AG09309 (cell line): ENCODE measurements at regions not wholly inside any gene's neighbourhood (a gene's known extent, or its start where the extent isn't known, plus 50 kb on each side); places are given as distances from the start of the nearest gene placed in this dataset.

ENCODE experiments used
- DNase-seq: peaks from one replicate; pipeline ENCODE4 v3.0.0-alpha.2; 2010; ENCODE audit warnings: low read depth
- H3K4me3 ChIP-seq: 2 replicates; pipeline ENCODE4 v1.5.1; 2011; ENCODE audit warnings: mild to moderate bottlenecking, low read depth, low read length, moderate library complexity; ENCODE audit not compliant: control insufficient read depth
- TF ChIP-seq, protein P1 (sequence below): IDR thresholded peaks from 2 replicates; pipeline ENCODE4 v1.5.1; 2011; ENCODE audit warnings: mild to moderate bottlenecking, low read depth, low read length, inconsistent platforms; ENCODE audit not compliant: insufficient read depth, control insufficient read depth; ENCODE audit errors: missing control alignments

DNA sequence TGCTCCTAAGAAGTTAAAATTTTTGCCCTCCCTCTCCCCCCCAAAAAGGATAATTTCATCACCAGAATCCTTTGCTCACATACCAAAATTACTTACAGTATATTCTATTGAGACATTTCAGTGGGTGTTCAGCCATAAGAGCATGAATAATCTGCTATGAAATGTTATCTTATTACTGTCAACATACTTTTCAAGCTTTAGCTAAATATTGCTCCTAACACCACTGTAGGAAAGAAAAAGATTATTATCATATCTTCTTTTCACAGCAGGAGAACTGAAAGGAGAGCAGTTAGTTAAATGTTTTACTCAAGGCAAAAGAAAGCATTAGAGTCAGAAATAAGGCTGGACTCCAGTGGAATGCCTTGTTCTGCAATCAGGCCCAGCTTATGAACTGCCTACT lies 231.0 kb upstream of the GYPA start:
- no peak for DNase-seq
- H3K4me3 ChIP-seq = no peak overlapping the region
- TF ChIP-seq, protein P1, sequence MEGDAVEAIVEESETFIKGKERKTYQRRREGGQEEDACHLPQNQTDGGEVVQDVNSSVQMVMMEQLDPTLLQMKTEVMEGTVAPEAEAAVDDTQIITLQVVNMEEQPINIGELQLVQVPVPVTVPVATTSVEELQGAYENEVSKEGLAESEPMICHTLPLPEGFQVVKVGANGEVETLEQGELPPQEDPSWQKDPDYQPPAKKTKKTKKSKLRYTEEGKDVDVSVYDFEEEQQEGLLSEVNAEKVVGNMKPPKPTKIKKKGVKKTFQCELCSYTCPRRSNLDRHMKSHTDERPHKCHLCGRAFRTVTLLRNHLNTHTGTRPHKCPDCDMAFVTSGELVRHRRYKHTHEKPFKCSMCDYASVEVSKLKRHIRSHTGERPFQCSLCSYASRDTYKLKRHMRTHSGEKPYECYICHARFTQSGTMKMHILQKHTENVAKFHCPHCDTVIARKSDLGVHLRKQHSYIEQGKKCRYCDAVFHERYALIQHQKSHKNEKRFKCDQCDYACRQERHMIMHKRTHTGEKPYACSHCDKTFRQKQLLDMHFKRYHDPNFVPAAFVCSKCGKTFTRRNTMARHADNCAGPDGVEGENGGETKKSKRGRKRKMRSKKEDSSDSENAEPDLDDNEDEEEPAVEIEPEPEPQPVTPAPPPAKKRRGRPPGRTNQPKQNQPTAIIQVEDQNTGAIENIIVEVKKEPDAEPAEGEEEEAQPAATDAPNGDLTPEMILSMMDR = no peak

DNA sequence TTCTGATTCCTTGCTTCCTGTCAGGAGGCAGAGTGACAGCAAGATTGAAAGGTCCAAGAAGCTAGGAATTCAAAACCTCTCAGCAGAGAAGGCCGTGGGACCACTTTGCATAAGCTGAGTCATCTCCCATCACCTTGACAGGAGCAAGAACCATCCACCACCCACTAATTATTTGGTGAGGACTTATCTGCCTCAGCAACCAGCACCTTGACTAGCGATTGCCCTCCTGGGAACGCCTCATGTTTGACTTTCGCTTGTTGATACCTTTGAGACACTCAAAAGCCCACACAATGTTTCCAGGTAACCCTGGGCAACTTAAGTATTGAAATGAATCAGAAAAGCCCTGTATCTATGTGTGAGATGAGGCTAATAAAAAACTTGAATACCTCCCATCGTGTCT lies 233.5 kb upstream of the GYPA start:
- H3K4me3 ChIP-seq = no peak overlapping the region
- no peak for DNase-seq
- TF ChIP-seq, protein P1 = no peak

DNA sequence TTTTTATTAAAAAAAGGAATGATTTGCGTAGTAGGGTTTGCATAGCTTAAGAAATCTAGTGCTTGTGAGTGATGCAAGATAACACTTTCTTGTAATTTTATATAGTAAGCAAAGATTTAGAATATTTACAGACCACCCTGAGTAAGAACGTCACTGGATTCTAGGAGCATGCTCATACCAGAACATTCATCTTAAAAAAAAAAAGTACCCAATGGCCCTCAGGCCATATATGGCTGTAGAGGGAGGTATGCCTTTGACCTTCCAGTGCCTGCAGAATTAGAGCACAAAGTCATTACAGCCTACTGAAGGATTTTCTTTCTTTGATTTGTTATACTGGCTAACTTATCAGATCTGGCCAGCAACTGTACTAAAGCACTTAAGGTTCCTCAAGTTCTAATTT lies 236.3 kb upstream of the GYPA start:
- H3K4me3 ChIP-seq = no peak overlapping the region
- no peak for DNase-seq
- TF ChIP-seq, protein P1 = no peak

DNA sequence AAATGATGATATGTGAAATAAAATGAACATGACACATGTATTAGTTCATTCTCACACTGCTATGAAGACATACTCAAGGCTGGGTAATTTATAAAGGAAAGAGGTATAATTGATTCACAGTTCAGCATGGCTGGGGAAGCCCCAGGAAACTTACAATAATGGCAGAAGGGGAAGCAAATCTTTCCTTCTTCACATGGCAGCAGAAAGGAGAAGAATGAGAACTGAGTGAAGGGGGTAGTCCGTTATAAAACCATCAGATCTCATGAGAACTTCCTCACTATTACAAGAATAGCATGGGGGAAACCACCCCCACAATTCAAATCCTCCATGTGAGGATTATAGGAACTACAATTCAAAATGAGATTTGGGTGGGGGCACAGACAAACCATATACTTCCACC lies 243.9 kb upstream of the GYPA start:
- TF ChIP-seq, protein P1 = no peak
- no peak for DNase-seq
- H3K4me3 ChIP-seq = no peak overlapping the region

DNA sequence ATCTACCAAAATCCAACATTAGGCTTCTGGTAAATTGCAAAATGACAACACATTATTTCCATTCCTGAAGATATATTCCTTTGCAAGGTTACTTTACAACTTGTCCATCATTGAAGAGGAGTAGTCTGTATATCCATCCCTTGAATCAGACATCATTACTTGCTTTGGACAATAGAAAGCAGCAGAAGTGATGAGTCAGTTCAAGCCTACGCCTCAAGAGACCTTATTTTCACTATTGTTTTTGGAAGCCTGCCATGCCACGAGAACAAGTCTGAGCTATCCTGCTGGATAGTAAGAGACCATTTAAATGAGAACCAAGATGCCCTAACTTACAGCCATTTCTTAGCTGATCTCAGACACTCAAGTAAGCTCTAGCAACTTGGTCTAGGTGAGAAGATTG lies 246.0 kb upstream of the HHIP start:
- no peak overlapping the region for H3K4me3 ChIP-seq
- DNase-seq = peak; percentile 57
- TF ChIP-seq, protein P1 = no peak

DNA sequence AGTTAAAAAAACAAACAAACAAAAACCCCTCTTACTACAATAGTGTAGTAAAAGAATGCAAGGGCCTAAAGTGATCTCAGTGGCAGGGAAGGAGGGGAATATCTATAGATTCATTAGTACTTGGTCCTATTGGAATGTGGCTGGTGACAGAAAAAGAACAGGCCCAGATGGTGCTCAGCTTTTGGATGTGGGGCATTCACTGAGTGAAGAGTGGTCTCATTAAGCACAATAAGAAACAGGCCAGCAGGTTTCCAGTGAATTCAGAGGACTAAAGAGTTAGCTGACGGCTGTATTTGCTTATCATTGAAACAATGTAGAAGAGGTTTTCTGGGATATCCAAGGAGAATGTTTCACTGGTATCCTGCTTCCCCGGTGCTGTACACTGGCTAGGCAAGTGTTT lies 243.8 kb upstream of the HHIP start:
- no peak overlapping the region for H3K4me3 ChIP-seq
- no peak for DNase-seq
- TF ChIP-seq, protein P1 = no peak

DNA sequence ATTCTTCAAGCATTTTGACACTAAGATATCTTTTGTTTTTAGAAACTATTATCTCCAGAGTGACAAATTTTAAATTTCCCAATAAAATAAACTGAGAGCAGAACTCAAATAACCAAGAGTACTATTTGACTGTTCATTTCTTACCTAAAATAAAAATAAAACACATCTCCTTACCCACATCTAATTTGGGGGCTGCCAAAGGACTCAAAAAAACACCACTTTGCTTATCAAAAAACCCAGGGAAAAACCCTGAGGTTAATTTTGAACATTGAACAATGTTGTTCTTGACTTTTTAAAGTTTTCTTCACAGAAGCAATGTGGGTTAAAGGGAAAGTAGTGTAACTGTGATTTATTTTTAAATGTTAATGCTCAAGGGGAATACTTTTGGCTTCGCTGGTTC lies 243.0 kb upstream of the HHIP start:
- TF ChIP-seq, protein P1 = no peak
- no peak for DNase-seq
- H3K4me3 ChIP-seq = no peak overlapping the region
